GM12878 (cell line): ENCODE measurements at regions not wholly inside any gene's neighbourhood (a gene's known extent, or its start where the extent isn't known, plus 50 kb on each side); places are given as distances from the start of the nearest gene placed in this dataset.
A peak's percentile ranks its signal among the peaks of the same experiment; 100 is the strongest.

Experiments used
- ATAC-seq: fragments of 200-7000 bp; cut with Tn5 transposase; 3 replicates; pipeline ENCODE4 v1.9.1; 2020; ENCODE audit warnings: mild to moderate bottlenecking, moderate library complexity
- BruUV-seq: library from RNA; stranded (reverse); fragments of 400-500 nt; replicated peaks from 2 replicates; lab custom pipeline; 2021; lab: Mats Ljungman, UMichigan
- CTCF ChIA-PET: fragments of 300-600 bp; sonication (Branson Sonifier 250); formaldehyde crosslinking; extraction: SDS; loops from one replicate; lab custom pipeline; 2021; ENCODE audit warnings: inconsistent platforms; lab: Yijun Ruan, JAX
- POLR2A ChIA-PET: fragments of 350-600 bp; formaldehyde crosslinking; extraction: SDS; loops from one replicate; lab custom pipeline; 2021; ENCODE audit warnings: inconsistent platforms; lab: Charles Lee
- RAD21 ChIA-PET: fragments of 300-600 bp; sonication (Branson Sonifier 250); formaldehyde crosslinking; loops from one replicate; lab custom pipeline; 2023; ENCODE audit warnings: antibody characterized with exemption; ENCODE audit not compliant: unreplicated experiment; lab: Charles Lee
- SMC1A ChIA-PET: fragments of 300-600 bp; sonication (Branson Sonifier 250); formaldehyde crosslinking; loops from one replicate; lab custom pipeline; 2023; ENCODE audit not compliant: unreplicated experiment, uncharacterized antibody; lab: Charles Lee
- DNase-seq: peaks from one replicate; pipeline ENCODE4 v3.0.0-alpha.2; 2011; ENCODE audit warnings: low read depth, low spot score
- FAIRE-seq: peaks from 3 replicates; lab custom pipeline; 2011; peaks lifted over from hg19 to GRCh38; lab: Jason Lieb, UNC
- H2AFZ ChIP-seq: 2 replicates; pipeline ENCODE4 v1.6.0; 2011; ENCODE audit warnings: low read depth, low read length, control low read depth; ENCODE audit not compliant: control insufficient read depth
- H3K27ac ChIP-seq: 2 replicates; pipeline ENCODE4 v1.5.1; 2011; ENCODE audit warnings: control low read depth; ENCODE audit not compliant: control insufficient read depth, insufficient read depth
- H3K27me3 ChIP-seq, 2 experiments: replicated peaks in 1 of 2; 2 replicates each; pipeline versions ENCODE4 v1.6.0 to v1.6.1; 2011; ENCODE audit warnings: low read length in 1 of 2; ENCODE audit not compliant: control insufficient read depth in 2 of 2, insufficient read depth in 2 of 2
- H3K36me3 ChIP-seq, 2 experiments: 2 replicates each; pipeline ENCODE4 v1.5.1; 2011; ENCODE audit warnings: low read length in 1 of 2; ENCODE audit not compliant: control insufficient read depth in 2 of 2, insufficient read depth in 2 of 2
- H3K4me1 ChIP-seq: 2 replicates; pipeline ENCODE4 v1.6.1; 2011; ENCODE audit warnings: mild to moderate bottlenecking, low read length, moderate library complexity, mixed read lengths; ENCODE audit not compliant: control insufficient read depth, insufficient read depth
- H3K4me2 ChIP-seq: 2 replicates; pipeline ENCODE4 v1.6.0; 2011; ENCODE audit warnings: control low read depth; ENCODE audit not compliant: control insufficient read depth, insufficient read depth
- H3K4me3 ChIP-seq: fragments of 200-600 bp; sonication (generic); 2 replicates; pipeline ENCODE4 v1.5.1; 2016
- H3K79me2 ChIP-seq: 2 replicates; pipeline ENCODE4 v1.6.0; 2011; ENCODE audit warnings: low read length; ENCODE audit not compliant: control insufficient read depth, insufficient read depth
- H3K9ac ChIP-seq: 2 replicates; pipeline ENCODE4 v1.8.0; 2011; ENCODE audit warnings: low read length, control low read depth, mixed read lengths; ENCODE audit not compliant: control insufficient read depth, insufficient read depth
- H3K9me3 ChIP-seq: replicated peaks from 3 replicates; pipeline ENCODE4 v1.5.1; 2011; ENCODE audit warnings: mild to moderate bottlenecking, low read length; ENCODE audit not compliant: control insufficient read depth, insufficient read depth
- H4K20me1 ChIP-seq: 2 replicates; pipeline ENCODE4 v1.6.0; 2011; ENCODE audit not compliant: control insufficient read depth, insufficient read depth
- CHD4 ChIP-seq: fragments of 200-600 bp; sonication (generic); IDR thresholded peaks from 2 replicates; pipeline ENCODE4 v1.6.1; 2016; ENCODE audit warnings: mild to moderate bottlenecking
- CREB1 ChIP-seq: IDR thresholded peaks from 2 replicates; pipeline ENCODE4 v1.6.1; 2012; ENCODE audit warnings: low read depth, mild to moderate bottlenecking, inconsistent platforms
- CREM ChIP-seq: IDR thresholded peaks from 2 replicates; pipeline ENCODE4 v1.6.1; 2014; ENCODE audit warnings: antibody characterized with exemption, low read depth
- IRF4 ChIP-seq: IDR thresholded peaks from 2 replicates; pipeline ENCODE4 v1.6.1; 2011; ENCODE audit warnings: low read depth, low read length
- MTA3 ChIP-seq: IDR thresholded peaks from 2 replicates; pipeline ENCODE4 v1.6.1; 2012; ENCODE audit warnings: low read length, inconsistent platforms, borderline replicate concordance
- NFXL1 ChIP-seq: fragments of 450-650 bp; IDR thresholded peaks from 2 replicates; pipeline ENCODE4 v1.6.1; 2017; ENCODE audit warnings: antibody characterized with exemption, mild to moderate bottlenecking, borderline replicate concordance
- NFYB ChIP-seq: IDR thresholded peaks from 2 replicates; pipeline ENCODE4 v1.6.1; 2011; ENCODE audit warnings: low read depth, mild to moderate bottlenecking, low read length, improper control_type of control experiment, moderate library complexity; ENCODE audit not compliant: insufficient read depth
- NKRF ChIP-seq: fragments of 450-650 bp; conservative IDR thresholded peaks from 2 replicates; pipeline ENCODE4 v1.6.1; 2017; ENCODE audit warnings: mild to moderate bottlenecking, moderate library complexity
- NR2C1 ChIP-seq: fragments of 450-650 bp; IDR thresholded peaks from 2 replicates; pipeline ENCODE4 v1.6.1; 2017; ENCODE audit warnings: antibody characterized with exemption, mild to moderate bottlenecking, moderate library complexity
- PAX8 ChIP-seq: fragments of 450-650 bp; IDR thresholded peaks from 2 replicates; pipeline ENCODE4 v1.6.1; 2017; ENCODE audit warnings: mild to moderate bottlenecking, moderate library complexity
- RAD21 ChIP-seq: IDR thresholded peaks from 2 replicates; pipeline ENCODE4 v1.6.1; 2011; ENCODE audit warnings: mild to moderate bottlenecking, low read depth, low read length, moderate library complexity; ENCODE audit not compliant: insufficient read depth
- RB1 ChIP-seq: fragments of 450-650 bp; formaldehyde crosslinking; IDR thresholded peaks from 2 replicates; pipeline ENCODE4 v1.6.1; 2017; ENCODE audit warnings: mild to moderate bottlenecking, borderline replicate concordance
- RBBP5 ChIP-seq: fragments of 200-600 bp; sonication (generic); conservative IDR thresholded peaks from 2 replicates; pipeline ENCODE4 v1.6.1; 2016
- SMAD1 ChIP-seq: fragments of 450-650 bp; IDR thresholded peaks from 2 replicates; pipeline ENCODE4 v1.6.1; 2018; ENCODE audit warnings: mild to moderate bottlenecking, low read depth; ENCODE audit not compliant: partially characterized antibody
- SMAD5 ChIP-seq: IDR thresholded peaks from 2 replicates; pipeline ENCODE4 v1.6.1; 2016; ENCODE audit warnings: antibody characterized with exemption, low read depth
- TAF1 ChIP-seq: IDR thresholded peaks from 2 replicates; pipeline ENCODE4 v1.6.1; 2011; ENCODE audit warnings: mild to moderate bottlenecking, low read depth, low read length, borderline replicate concordance
- ZBTB11 ChIP-seq: fragments of 450-650 bp; formaldehyde crosslinking; IDR thresholded peaks from 2 replicates; pipeline ENCODE4 v1.5.0; 2022; ENCODE audit warnings: mild to moderate bottlenecking, missing genetic modification characterization
- ZZZ3 ChIP-seq: IDR thresholded peaks from 2 replicates; pipeline ENCODE4 v1.6.1; 2011; ENCODE audit warnings: low read depth; ENCODE audit not compliant: control insufficient read depth, insufficient read length
- in situ Hi-C: fragments of 300-500 bp; cut with MboI; formaldehyde crosslinking; loops from 9 replicates; pipeline ENCODE4 v1.14.3; 2018; ENCODE audit warnings: mixed read lengths
- intact Hi-C: fragments of 100-400 bp; cut with micrococcal nuclease; formaldehyde crosslinking; loops from one replicate; pipeline ENCODE4 v1.14.2; 2022; ENCODE audit not compliant: unreplicated experiment
- TF ChIP-seq, protein P1 (sequence below): IDR thresholded peaks from 2 replicates; pipeline ENCODE4 v1.6.1; 2011; ENCODE audit warnings: mild to moderate bottlenecking, low read depth, low read length, moderate library complexity; ENCODE audit not compliant: insufficient replicate concordance

DNA sequence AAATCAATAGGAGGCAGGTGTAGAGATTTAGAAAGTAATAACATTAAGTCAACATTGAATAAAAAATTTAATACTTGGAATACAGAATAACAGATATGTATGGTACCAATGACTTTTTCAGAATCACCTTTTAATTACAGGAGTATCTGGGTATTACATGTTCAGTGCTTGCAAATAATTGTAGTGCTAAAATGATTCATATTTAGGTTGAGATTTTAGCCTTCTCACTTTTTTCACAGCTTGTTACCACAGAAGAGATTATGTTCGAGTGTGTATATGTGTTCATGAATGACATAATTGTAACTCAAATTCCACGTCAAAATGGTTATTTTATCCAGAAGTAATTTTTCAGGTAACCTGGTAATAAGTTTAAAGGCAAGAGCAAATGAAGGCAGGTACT lies 187.9 kb upstream of the TBL1XR1 start (continued):
- TF ChIP-seq ZBTB11 (CRISPR knock-in tag) (no peak), CREB1 (no peak), TAF1 (no peak), MTA3 (no peak)

DNA sequence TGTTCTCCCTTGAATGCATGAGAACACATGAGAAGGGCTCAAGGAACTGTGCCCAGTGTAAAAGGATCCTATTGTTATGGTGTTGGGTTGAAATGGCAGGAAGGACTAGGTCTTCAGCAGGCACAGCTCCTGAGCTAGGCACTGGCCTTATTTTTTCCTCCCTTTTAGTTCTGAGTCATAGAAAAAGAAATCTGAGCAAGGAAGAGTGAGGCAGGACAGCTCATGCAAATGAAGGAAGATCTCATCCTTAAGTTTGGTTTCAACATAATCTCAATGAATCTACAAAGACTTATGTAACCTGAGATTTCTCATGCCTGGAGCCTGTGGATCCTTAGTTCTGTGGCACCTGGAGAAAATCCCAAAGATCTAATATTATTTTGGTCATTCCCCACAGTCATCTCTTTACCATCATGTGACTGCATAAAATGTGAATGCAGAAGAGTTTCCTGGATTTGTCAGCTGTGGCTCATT lies 188.6 kb upstream of the TBL1XR1 start:
- no peak overlapping the region for H2AFZ ChIP-seq
- no peak for TF ChIP-seq ZZZ3
- no peak for TF ChIP-seq IRF4
- TF ChIP-seq CHD4, result no peak
- TF ChIP-seq, protein P1, sequence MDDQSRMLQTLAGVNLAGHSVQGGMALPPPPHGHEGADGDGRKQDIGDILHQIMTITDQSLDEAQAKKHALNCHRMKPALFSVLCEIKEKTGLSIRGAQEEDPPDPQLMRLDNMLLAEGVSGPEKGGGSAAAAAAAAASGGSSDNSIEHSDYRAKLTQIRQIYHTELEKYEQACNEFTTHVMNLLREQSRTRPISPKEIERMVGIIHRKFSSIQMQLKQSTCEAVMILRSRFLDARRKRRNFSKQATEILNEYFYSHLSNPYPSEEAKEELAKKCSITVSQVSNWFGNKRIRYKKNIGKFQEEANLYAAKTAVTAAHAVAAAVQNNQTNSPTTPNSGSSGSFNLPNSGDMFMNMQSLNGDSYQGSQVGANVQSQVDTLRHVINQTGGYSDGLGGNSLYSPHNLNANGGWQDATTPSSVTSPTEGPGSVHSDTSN, result no peak
- TF ChIP-seq PAX8, result no peak
- no peak for TF ChIP-seq NFXL1
- no peak for TF ChIP-seq RBBP5
- no peak for TF ChIP-seq TAF1
- no peak for TF ChIP-seq SMAD5
- no peak for TF ChIP-seq SMAD1
- TF ChIP-seq NFYB, result no peak
- no peak for TF ChIP-seq NR2C1
- TF ChIP-seq RB1, result no peak
- TF ChIP-seq CREM, result no peak
- TF ChIP-seq RAD21, result no peak
- TF ChIP-seq NKRF, result no peak
- TF ChIP-seq, all 136 proteins: peak for 0
- peak; percentile 23 for FAIRE-seq
- Histone ChIP-seq H3K4me1 (no peaks in the 10 kb centered on the region), H3K4me2 (no peak overlapping the region), H3K27ac (no peak overlapping the region), H3K9ac (no peak overlapping the region), H4K20me1 (no peaks in the 10 kb centered on the region), H3K27me3 (no peaks in the 10 kb centered on the region), H3K4me3 (peak overlapping the region; percentile 14; the same call in 1 of the 2 replicates), H3K36me3 (no peaks in the 10 kb centered on the region), H3K79me2 (no peaks in the 10 kb centered on the region), H3K9me3 (no peaks in the 10 kb centered on the region; the same call in 1 of the 3 replicates)
- SMC1A ChIA-PET, result interaction anchor here (0.6 to 1.5 kb wide), 4 partner anchors 19 to 498 kb away, joined by 3 to 4 read pairs (median 3); no protein-coding TSS in a partner anchor
- RAD21 ChIA-PET, result no interaction called here
- intact Hi-C loops, result no loop called here
- no TSS peak for BruUV-seq
- in situ Hi-C loops, result no loop called here
- CTCF ChIA-PET, result no interaction called here
- no peak for DNase-seq
- ATAC-seq, result no peak
- POLR2A ChIA-PET, result no interaction called here
